ENCODE measurements at regions not wholly inside any gene's neighbourhood (a gene's known extent, or its start where the extent isn't known, plus 50 kb on each side); places are given as distances from the start of the nearest gene placed in this dataset.
"Not testable (repeated sequence)": the region's sequence is repeated elsewhere in the genome, so short reads cannot be mapped to it uniquely, and the experiment has no call there.

DNA sequence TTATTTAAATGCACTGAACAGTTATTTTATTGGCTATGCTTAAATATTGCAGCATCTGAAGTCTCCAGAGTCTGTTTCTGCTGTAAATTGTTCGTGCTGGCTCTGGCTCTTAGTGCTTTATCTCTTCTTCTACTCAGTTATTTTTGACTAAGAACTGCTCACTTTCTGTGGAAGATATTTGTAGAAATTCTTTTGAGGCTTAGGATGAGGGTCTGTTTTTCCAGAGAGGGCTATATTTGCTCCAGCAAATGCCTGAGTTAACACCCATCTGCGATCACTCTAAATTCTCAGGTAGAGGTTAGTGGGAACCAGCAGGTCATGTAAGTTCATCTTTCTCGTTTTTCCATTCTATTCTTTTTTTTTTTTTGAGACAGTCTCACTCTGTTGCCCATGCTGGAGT lies 71.1 kb downstream of the ARL6IP4 start:
- H3K9me3 ChIP-seq, result no peaks in the 10 kb centered on the region
- H3K4me3 ChIP-seq, result no peak overlapping the region
- H3K27me3 ChIP-seq, result no peaks in the 10 kb centered on the region
- no peak for DNase-seq
- H3K36me3 ChIP-seq, result no peaks in the 10 kb centered on the region

DNA sequence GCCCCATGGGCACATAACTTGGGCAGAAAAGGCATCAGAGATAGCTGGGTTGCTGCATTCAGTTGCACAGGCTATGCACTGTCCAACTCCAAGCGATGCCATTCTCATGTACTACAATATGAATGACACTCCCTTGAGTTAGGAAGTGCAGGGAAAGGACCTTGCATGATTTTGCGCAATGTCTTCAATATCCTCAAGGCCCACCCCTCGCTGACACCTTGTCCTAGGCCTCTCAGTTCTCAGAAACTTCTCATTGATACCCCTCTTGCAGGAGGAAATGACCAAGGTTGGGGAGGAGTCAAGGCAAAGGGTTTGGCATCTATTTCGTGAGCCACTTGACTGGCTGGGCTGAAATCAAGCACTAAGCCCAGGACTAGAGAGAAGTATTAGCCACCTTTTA lies 70.4 kb downstream of the ARL6IP4 start:
- Histone ChIP-seq H3K27me3 (no peaks in the 10 kb centered on the region), H3K4me3 (no peak overlapping the region), H3K36me3 (no peaks in the 10 kb centered on the region), H3K9me3 (no peaks in the 10 kb centered on the region)
- DNase-seq, result no peak

DNA sequence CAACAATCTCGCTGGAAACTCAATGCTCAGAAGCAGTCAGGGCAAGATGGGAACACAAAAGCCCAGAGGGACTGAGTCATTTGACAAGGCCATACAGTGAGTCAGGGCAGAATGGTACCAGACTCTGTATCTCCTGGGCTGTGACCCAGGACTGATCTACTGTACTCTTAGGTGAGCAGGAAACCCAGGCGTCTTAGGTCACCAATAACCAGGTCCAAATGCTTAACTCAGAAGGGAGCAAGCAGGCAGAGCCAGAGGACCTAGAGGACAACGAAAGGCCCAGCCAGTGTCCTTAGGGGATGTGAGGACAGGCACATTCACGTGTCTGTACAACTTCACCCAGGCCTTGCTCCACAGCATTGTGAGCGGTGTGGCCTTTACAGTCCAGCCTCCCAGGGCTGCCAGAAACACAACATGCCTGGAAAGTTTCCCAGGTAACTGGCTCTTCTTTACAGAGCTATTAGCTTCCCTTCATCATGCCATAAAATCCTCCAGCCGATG lies 69.9 kb downstream of the ARL6IP4 start:
- DNase-seq, result peak; percentile 61
- Histone ChIP-seq H3K36me3 (no peaks in the 10 kb centered on the region), H3K9me3 (no peaks in the 10 kb centered on the region), H3K4me3 (no peak overlapping the region), H3K27me3 (no peaks in the 10 kb centered on the region)

DNA sequence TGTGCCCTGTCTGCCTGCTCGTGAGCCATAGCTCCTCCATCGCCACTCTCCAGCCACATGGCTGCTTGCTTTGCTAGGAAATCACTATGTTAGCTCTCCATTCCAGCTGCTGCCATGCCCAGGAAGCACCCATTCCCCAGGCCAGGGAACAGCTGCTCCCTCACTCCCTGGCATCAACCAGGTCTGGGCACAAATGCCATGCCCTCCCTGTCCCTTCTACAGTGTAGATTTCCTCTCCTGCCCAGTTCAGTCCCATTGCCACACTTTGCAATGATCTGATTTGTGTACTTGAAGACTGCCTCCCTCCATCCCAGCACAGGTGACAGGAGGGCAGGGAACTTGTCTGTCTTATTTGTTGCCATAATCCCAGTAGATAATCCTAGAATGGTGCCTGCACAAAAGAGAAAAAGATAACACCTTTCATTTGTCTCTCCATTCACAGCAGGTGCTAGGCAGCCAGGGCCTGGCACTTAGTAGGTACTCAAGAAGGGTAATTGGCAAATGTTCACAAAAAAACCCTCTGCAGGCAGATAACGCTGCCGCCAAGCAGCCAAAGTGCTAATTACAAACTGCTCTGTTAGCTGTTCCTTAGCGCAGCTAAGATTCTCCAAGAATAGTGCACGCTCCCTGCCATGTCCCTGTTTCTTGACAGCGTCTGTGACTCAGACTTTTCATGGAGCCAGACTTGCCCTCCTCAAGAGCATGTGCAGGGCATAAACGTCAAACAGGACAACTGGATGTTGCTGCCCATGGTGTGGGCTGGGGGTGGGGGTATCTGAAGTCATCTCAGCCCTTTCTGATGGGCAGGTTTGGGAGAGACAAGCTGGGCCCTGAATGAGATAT lies 69.1 kb downstream of the ARL6IP4 start:
- no peaks in the 10 kb centered on the region for H3K9me3 ChIP-seq
- no peaks in the 10 kb centered on the region for H3K27me3 ChIP-seq
- no peaks in the 10 kb centered on the region for H3K36me3 ChIP-seq
- DNase-seq, result no peak
- no peak overlapping the region for H3K4me3 ChIP-seq

DNA sequence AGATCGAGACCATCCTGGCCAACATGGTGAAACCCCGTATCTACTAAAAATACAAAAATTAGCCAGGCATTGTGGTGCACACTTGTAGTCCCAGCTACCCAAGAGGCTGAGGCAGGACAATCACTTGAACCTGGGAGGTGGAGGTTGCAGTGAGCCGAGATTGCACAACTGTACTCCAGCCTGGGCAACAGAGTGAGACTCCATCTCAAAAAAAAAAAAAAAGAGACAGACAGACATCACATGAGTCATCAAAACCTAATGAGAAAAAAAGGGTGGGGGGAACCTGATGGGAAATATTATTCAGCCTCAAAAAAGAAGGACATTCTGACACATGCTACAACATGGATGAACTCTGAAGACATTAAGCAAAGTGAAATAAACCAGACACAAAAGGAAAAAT lies 67.4 kb downstream of the ARL6IP4 start:
- H3K36me3 ChIP-seq, H3K27me3 ChIP-seq, DNase-seq, H3K4me3 ChIP-seq, H3K9me3 ChIP-seq: not testable (repeated sequence)

DNA sequence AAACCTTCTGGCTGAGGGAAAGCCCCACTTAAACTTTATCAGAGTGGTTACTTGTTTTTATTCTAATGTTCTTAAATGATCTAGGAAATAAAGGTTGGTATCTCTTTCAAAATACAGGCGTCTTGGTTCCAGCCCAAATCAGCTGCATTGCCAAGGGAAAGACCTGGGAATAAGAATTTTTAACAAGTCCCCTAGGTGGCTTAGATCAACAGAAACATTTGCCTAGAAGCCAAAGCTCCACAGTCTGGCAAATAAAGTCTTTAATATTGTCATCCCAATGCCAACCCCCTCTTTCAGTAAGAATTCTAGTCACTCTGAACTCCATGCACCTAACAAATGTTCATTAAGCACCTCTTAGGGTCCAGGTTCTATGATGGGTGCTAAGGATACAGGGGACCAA lies 66.8 kb downstream of the ARL6IP4 start:
- H3K36me3 ChIP-seq, result no peaks in the 10 kb centered on the region
- H3K4me3 ChIP-seq, result no peak overlapping the region
- no peaks in the 10 kb centered on the region for H3K27me3 ChIP-seq
- H3K9me3 ChIP-seq, result no peaks in the 10 kb centered on the region
- DNase-seq, result no peak

DNA sequence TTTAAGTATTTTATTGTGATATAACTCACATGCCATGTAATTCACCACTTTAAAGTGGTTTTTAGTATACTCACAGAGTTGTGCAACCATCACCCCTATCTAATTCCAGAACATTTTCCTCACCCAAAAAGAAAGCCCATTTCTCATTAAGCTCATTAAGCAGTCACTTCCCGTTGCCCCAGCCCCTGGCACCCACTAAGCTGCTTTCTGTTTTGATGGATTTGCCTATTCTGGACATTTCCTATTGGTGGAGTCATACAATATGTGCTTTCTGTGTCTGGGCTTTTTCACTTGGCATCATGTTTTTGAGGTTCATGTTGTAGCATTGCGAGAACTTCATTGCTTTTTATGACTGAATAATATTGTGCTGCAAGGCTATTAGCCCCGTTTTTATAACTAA lies 66.0 kb downstream of the ARL6IP4 start:
- no peak for DNase-seq
- no peaks in the 10 kb centered on the region for H3K9me3 ChIP-seq
- no peaks in the 10 kb centered on the region for H3K27me3 ChIP-seq
- H3K4me3 ChIP-seq, result no peak overlapping the region
- no peaks in the 10 kb centered on the region for H3K36me3 ChIP-seq

DNA sequence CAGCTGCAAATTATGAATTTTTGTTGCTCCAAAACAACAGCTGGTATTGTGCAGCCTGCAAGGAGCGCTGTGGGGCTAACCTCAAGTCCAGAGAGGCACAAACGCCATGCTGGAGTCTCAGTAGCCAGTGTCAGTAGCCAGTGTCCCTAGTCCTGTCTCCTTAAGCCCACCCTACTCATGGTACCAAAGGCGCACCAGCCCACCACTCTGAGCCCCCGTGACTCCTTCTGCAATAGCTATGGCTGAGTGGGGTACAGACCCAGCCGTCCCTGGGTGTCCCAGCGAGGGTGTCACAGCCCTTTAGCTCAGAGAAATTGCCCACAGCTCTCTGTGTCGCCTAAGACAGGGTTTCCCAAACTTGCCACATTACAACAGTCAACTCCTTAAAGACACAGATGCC lies 65.2 kb downstream of the ARL6IP4 start:
- no peak overlapping the region for H3K4me3 ChIP-seq
- no peak for DNase-seq
- H3K36me3 ChIP-seq, result no peaks in the 10 kb centered on the region
- no peaks in the 10 kb centered on the region for H3K27me3 ChIP-seq
- no peaks in the 10 kb centered on the region for H3K9me3 ChIP-seq

DNA sequence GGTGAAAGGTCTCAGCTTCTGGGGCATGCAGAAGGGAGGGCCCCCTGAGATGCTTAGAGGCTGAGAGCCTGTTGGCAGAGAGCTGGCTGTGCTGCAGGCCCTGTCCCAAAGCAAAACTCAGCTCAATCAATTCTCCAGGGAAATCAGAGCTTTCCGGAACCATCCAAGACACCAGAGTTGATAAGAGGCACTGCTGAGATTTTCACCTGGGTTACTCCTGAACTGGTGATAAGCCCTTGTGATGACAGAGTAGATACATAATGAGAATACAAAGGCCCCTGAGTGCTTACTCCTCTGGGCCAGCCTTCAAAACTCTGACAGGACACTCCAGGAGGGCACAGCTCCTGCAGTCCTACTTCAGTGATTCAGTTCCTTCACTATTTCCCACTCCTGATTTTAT lies 63.9 kb downstream of the ARL6IP4 start:
- no peak for DNase-seq

DNA sequence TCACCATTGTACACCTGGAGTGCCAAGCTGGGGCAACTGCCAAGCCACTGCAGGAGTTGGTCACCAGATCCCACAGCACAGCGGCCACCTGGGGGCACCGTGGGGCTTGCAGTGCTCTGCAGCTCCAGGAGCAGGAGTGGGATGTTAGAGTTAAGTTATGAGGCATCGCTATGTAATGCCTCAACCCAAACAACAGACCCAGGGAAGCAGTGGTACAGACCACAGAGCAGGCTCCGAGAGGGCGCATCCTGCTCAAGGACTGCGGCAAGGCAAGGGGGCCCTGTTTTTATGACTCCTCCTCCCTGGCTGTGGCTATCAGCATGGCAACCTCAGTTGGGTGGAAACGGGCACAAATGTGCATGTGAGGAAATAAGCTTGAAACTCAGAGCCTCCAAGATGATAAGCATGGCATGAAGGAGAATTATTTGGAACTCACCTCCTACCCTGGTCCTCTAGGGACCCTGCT lies 63.1 kb downstream of the ARL6IP4 start:
- no peaks in the 10 kb centered on the region for H3K27me3 ChIP-seq
- DNase-seq, result peak; percentile 87
- H3K4me3 ChIP-seq, result no peak overlapping the region
- no peaks in the 10 kb centered on the region for H3K36me3 ChIP-seq
- H3K9me3 ChIP-seq, result no peaks in the 10 kb centered on the region

More for the DNA sequence above, 63.9 kb downstream of the ARL6IP4 start:
- no peaks in the 10 kb centered on the region for H3K9me3 ChIP-seq
- no peak overlapping the region for H3K4me3 ChIP-seq
- H3K27me3 ChIP-seq, result no peaks in the 10 kb centered on the region
- no peaks in the 10 kb centered on the region for H3K36me3 ChIP-seq

DNA sequence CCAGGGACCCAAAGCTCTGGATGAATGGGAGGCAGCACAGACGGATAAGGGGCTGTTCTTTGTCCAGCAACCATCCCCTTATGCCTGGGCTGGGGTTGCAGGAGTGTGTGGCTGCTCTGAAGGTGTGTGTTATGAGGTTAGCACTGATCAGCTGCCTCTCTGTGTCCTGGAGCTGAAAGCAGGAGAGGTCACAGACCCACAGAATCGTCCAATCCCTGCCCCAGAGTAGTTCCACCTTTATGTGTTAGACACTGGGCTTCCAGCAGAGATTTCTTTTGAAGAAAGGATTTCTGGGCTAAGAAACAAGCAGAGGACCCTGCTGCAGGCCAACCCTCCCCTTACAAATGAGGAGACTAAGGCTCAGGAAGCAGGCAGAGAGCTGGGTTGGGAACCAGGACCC lies 62.4 kb downstream of the ARL6IP4 start:
- H3K27me3 ChIP-seq, result no peaks in the 10 kb centered on the region
- H3K36me3 ChIP-seq, result no peaks in the 10 kb centered on the region
- no peaks in the 10 kb centered on the region for H3K9me3 ChIP-seq
- no peak overlapping the region for H3K4me3 ChIP-seq
- no peak for DNase-seq

DNA sequence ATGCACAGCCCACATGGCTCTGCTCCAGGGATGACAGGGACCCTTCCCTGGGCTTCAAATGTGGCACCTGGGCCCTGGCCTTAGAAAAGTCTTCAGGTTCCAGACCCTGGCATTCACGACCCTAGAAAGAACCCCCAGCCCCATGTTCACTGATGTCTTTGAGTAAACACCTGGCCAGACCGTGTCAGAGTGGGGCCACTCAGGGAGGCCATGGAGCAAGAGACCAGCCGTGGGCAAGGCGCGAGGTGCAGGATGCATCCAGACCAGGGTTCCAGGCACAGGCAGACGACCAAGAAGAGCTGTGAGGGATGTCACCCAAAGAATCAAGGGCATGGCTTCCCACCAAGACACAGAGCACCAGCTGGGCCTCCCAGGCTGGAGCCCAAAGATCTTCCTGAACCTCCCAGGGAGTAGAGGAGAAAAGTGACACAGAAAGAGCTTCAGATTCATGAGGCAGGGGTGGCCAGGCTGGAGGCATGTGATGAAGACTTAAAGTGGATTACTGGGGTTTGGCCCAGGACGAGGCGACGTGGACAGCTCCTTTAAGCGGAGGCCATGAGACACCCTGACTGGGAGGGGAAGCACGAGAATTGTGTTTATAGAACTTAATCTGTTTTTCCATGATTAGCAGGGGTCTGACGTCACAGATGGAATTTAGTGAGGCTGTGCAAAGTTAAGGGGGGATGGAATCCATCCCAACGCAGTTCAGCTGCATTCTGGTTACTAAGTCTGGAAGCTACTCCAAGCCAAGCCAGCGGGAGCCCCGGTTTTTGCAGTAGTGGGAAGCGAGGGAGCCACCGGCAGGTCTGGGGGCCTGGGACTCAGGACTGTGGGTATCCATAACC lies 61.6 kb downstream of the ARL6IP4 start:
- no peaks in the 10 kb centered on the region for H3K36me3 ChIP-seq
- no peaks in the 10 kb centered on the region for H3K9me3 ChIP-seq
- no peak overlapping the region for H3K4me3 ChIP-seq
- H3K27me3 ChIP-seq, result no peaks in the 10 kb centered on the region
- DNase-seq, result no peak

DNA sequence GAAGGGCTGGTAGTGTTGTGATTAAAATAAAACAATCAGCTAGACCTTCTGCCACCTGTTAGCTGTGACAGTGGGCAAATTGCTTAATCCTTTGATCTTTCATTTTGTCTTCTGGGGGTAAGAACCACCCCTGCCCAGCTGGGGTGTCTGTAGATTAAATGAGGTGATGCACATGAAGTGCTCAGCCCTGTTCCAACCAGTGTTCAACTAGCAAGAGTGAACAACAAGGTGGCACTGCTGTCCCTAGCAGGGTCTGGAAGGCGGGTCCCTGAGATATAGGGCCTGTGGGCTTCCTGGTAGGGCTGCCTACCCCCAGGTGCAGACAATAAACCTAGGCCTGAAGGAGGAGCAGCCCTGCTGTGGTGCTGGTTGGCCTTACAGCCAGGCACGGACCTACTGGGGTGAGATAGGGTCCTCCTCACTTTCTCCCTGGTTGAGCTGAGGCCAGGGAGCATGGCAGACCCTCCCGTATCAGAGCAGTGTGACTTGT lies 60.6 kb downstream of the ARL6IP4 start:
- no peaks in the 10 kb centered on the region for H3K9me3 ChIP-seq
- H3K27me3 ChIP-seq, result no peaks in the 10 kb centered on the region
- DNase-seq, result no peak
- H3K4me3 ChIP-seq, result no peak overlapping the region
- no peaks in the 10 kb centered on the region for H3K36me3 ChIP-seq

DNA sequence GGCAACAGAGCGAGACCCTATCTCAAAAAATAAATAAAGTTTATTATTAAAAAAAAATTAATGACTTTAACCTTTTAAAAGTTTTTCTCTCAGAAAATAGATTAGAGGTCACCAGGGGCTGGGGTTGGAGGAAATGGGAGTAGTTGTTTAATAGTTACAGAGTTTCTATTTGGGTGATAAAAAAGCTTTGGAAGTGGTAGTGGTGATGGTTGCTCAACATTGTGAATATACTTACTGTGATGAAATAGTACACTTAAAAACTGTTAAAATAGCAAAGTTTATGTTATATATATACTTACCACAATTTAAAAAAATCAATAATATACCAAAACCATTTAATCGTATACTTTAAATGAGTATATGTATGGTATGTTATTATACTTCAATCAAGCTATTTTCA lies 59.6 kb downstream of the ARL6IP4 start:
- H3K27me3 ChIP-seq, result no peaks in the 10 kb centered on the region
- no peaks in the 10 kb centered on the region for H3K9me3 ChIP-seq
- no peaks in the 10 kb centered on the region for H3K36me3 ChIP-seq
- DNase-seq, result no peak
- no peak overlapping the region for H3K4me3 ChIP-seq

DNA sequence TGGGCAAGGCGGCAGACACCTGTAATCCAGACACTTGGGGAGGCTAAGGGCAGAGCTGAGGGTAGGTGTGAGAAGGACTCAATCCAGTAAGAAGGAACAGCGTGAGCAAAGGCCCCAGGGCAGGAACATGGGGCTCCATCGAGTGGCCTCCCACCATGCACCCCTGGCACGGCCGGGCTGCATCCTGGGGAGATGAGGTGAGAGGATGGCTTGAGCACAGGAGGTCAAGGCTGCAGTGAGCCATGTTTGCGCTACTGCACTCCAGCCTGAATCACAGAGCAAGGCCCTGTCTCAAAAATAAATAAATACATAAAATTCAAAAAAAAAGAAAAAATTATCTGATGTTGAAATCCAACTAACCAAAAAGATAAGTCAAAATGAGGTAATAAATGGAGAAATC lies 58.5 kb downstream of the ARL6IP4 start:
- Histone ChIP-seq H3K36me3 (no peaks in the 10 kb centered on the region), H3K4me3 (no peak overlapping the region), H3K9me3 (no peaks in the 10 kb centered on the region), H3K27me3 (no peaks in the 10 kb centered on the region)
- DNase-seq, result no peak

DNA sequence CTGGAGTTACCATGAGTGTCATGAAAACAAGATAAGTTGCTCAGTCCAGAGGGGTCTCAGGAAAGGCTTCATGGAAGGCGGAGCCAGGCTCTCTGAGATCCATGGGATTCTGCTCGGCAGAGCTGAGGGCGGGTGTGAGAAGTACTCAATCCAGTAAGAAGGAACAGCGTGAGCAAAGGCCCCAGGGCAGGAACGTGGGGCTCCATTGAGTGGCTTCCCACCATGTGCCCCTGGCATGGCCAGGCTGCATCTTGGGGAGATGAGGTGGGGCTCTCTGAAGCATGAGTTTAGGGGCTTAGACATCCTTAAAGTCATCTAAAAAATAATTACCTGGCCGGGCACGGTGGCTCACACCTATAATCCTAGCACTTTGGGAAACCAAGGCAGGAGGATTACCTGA lies 58.0 kb downstream of the ARL6IP4 start:
- Histone ChIP-seq H3K4me3 (no peak overlapping the region), H3K27me3 (no peaks in the 10 kb centered on the region), H3K9me3 (no peaks in the 10 kb centered on the region), H3K36me3 (no peaks in the 10 kb centered on the region)
- no peak for DNase-seq

DNA sequence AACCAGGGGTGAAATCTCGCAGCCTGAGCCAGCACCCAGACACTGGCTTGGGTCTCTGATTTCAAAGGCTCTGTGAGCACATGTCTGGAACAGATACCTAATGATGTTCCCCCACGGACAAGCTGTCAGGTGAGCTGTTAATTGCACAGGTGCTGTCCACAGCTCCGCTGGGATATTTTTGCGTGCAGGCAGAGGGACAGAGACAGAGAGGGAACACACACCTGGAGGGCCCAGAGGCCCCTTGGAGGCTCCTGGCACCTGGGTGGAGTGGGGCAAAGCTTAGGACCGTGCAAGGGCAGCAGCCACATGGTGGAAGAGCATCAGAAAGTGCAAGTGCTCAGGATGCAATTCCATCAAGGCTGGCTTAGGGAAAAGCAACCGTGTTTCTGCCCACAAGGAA lies 57.3 kb downstream of the ARL6IP4 start:
- Histone ChIP-seq H3K36me3 (no peaks in the 10 kb centered on the region), H3K9me3 (no peaks in the 10 kb centered on the region), H3K4me3 (no peak overlapping the region), H3K27me3 (no peaks in the 10 kb centered on the region)
- no peak for DNase-seq

Data from MG63 (cell line).